ENCODE measurements at regions not wholly inside any gene's neighbourhood (a gene's known extent, or its start where the extent isn't known, plus 50 kb on each side); places are given as distances from the start of the nearest gene placed in this dataset.

DNA sequence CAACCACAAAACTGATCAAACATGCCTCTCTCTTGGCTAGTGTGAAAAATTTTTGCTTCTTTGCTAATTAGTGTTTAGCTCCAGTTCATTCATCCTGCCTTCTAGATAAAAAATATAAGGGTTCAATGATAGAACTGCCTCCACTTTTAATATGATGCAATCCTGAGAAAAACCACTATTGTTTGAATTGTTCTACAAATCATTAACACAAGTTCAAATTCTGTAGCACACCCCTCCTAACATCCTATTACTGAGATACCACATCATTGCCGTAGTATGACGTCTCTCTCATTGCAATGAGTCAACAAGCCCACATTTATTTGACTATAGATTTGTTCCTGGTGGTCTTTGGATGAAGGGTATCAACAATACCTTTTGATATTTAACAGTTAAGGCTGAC lies 365.8 kb upstream of the OPRM1 start:
- TF ChIP-seq POLR2A (IDR thresholded peaks at IDR 0.05) (no peak), POLR2AphosphoS5 (IDR thresholded peaks at IDR 0.05) (no peak), EP300 (IDR thresholded peaks at IDR 0.05) (no peak)
- TF ChIP-seq, protein P1, sequence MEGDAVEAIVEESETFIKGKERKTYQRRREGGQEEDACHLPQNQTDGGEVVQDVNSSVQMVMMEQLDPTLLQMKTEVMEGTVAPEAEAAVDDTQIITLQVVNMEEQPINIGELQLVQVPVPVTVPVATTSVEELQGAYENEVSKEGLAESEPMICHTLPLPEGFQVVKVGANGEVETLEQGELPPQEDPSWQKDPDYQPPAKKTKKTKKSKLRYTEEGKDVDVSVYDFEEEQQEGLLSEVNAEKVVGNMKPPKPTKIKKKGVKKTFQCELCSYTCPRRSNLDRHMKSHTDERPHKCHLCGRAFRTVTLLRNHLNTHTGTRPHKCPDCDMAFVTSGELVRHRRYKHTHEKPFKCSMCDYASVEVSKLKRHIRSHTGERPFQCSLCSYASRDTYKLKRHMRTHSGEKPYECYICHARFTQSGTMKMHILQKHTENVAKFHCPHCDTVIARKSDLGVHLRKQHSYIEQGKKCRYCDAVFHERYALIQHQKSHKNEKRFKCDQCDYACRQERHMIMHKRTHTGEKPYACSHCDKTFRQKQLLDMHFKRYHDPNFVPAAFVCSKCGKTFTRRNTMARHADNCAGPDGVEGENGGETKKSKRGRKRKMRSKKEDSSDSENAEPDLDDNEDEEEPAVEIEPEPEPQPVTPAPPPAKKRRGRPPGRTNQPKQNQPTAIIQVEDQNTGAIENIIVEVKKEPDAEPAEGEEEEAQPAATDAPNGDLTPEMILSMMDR (IDR thresholded peaks at IDR 0.05): no peak
